Lung (tissue), 11 donors: ENCODE measurements at regions not wholly inside any gene's neighbourhood (a gene's known extent, or its start where the extent isn't known, plus 50 kb on each side); places are given as distances from the start of the nearest gene placed in this dataset.

Source experiments
- ATAC-seq: fragments of 200-7000 bp; cut with Tn5 transposase; one replicate; pipeline ENCODE4 v1.9.1; 2020; ENCODE audit warnings: moderate number of reproducible peaks; ENCODE audit not compliant: insufficient read depth, low FRiP score
- DNase-seq, 3 donors: peaks; one replicate each; pipeline ENCODE4 v3.0.0-alpha.2; 2013 to 2017
- H3K27ac ChIP-seq, 2 donors: one replicate each; pipeline ENCODE4 v1.5.1; 2013; ENCODE audit warnings: mild to moderate bottlenecking in 2 of 2, moderate library complexity in 2 of 2, control low read depth in 1 of 2, inconsistent platforms in 1 of 2, low read depth in 1 of 2, low read length in 1 of 2
- H3K27me3 ChIP-seq, 3 donors: one replicate each; pipeline ENCODE4 v1.5.1; 2013; ENCODE audit warnings: low read length in 2 of 3; ENCODE audit not compliant: control insufficient read depth in 3 of 3, insufficient read depth in 3 of 3
- H3K36me3 ChIP-seq, 4 donors: one replicate each; pipeline ENCODE4 v1.5.1; 2013; ENCODE audit warnings: low read length in 4 of 4, mild to moderate bottlenecking in 1 of 4, moderate library complexity in 1 of 4; ENCODE audit not compliant: control insufficient read depth in 4 of 4, insufficient read depth in 4 of 4
- H3K4me1 ChIP-seq, 5 donors: one replicate each; pipeline ENCODE4 v1.5.1; 2013; ENCODE audit warnings: low read length in 5 of 5, mild to moderate bottlenecking in 2 of 5, moderate library complexity in 1 of 5; ENCODE audit not compliant: control insufficient read depth in 5 of 5, insufficient read depth in 5 of 5
- H3K4me3 ChIP-seq: one replicate; pipeline ENCODE4 v1.5.1; 2013; ENCODE audit warnings: mild to moderate bottlenecking, control low read depth, moderate library complexity
- H3K9ac ChIP-seq, 2 donors: one replicate each; pipeline ENCODE4 v1.5.1; 2013; ENCODE audit warnings: low read length in 2 of 2, control low read depth in 1 of 2; ENCODE audit not compliant: insufficient read depth in 1 of 2
- H3K9me3 ChIP-seq, 4 donors: one replicate each; pipeline ENCODE4 v1.5.1; 2013; ENCODE audit warnings: low read length in 3 of 4, mild to moderate bottlenecking in 1 of 4, moderate library complexity in 1 of 4; ENCODE audit not compliant: control insufficient read depth in 4 of 4, insufficient read depth in 3 of 4
- WGBS, 2 donors: extraction: QIAGEN DNeasy Blood & Tissue Kit; methylation state at CpG; one replicate each; pipeline ENCODE4 v1.1.7; 2013; 5-methylcytosine and 5-hydroxymethylcytosine counted together
- TF ChIP-seq, protein P1 (sequence below): IDR thresholded peaks from 2 replicates; pipeline ENCODE4 v1.5.1; 2012; ENCODE audit warnings: mild to moderate bottlenecking; ENCODE audit errors: control extremely low read depth, extremely low read depth
- donor health status: control.
- donor health status: control.
- donor health status: Bipolar disorder and iron deficiency.
- donor health status: healthy.
- donor health status: DM: yes; HTN: yes; CAD: no.

DNA sequence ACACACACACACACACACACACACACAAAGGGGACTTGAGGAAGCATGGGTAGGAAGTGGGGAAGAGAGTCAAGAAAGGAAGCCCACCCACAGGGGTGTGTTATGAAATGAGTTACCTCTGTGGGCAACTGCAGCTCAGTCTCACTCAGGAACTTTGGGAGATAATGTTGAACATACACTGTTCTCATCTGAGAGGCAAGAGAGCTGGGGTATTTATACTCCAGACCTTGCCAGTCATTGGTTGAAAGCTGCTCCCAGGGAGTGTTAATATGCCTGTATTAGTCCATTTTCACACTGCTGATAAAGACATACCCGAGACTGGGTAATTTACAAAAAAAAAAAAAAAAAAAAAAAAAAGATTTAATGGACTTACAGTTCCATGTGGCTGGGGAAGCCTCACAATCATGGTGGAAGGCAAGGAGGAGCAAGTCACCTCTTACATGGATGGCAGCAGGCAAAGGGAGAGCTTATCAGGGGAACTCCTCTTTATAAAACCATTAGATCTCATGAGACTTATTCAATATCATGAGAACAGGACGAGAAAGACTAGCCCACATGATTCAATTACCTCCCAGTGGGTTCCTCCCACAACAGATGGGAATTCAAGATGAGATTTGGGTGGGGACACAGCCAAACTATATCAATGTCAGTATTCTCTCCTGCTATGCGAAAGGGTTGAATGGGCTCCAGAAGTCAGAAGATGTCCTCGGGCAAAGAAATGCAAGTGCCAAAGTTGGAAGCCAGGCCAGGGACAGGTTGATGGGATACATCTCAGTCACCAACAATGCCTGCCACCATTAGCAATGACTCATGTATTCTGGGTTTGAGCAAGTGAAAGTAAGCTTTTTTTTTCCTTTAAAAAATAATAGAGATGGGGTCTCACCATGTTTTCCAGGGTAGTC lies 270.5 kb downstream of the MRTFB start:
- DNase-seq: no peak
- H3K27me3 ChIP-seq: no peaks in the 10 kb centered on the region
- WGBS, 2 donors: 88 to 93% methylated on average over 4 of the region's 4 CpGs
- H3K36me3 ChIP-seq: no peaks in the 10 kb centered on the region
- H3K9me3 ChIP-seq: peaks cover 0 to 8% (median 4%) of the 10 kb centered on the region in 4 donors
- H3K9ac ChIP-seq: no peak overlapping the region
- no peak for ATAC-seq
- H3K4me3 ChIP-seq: no peak overlapping the region
- TF ChIP-seq, protein P1, sequence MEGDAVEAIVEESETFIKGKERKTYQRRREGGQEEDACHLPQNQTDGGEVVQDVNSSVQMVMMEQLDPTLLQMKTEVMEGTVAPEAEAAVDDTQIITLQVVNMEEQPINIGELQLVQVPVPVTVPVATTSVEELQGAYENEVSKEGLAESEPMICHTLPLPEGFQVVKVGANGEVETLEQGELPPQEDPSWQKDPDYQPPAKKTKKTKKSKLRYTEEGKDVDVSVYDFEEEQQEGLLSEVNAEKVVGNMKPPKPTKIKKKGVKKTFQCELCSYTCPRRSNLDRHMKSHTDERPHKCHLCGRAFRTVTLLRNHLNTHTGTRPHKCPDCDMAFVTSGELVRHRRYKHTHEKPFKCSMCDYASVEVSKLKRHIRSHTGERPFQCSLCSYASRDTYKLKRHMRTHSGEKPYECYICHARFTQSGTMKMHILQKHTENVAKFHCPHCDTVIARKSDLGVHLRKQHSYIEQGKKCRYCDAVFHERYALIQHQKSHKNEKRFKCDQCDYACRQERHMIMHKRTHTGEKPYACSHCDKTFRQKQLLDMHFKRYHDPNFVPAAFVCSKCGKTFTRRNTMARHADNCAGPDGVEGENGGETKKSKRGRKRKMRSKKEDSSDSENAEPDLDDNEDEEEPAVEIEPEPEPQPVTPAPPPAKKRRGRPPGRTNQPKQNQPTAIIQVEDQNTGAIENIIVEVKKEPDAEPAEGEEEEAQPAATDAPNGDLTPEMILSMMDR: no peak
- peaks cover 0 to 6% (median 0%) of the 10 kb centered on the region in 5 donors for H3K4me1 ChIP-seq
- H3K27ac ChIP-seq: no peak overlapping the region

DNA sequence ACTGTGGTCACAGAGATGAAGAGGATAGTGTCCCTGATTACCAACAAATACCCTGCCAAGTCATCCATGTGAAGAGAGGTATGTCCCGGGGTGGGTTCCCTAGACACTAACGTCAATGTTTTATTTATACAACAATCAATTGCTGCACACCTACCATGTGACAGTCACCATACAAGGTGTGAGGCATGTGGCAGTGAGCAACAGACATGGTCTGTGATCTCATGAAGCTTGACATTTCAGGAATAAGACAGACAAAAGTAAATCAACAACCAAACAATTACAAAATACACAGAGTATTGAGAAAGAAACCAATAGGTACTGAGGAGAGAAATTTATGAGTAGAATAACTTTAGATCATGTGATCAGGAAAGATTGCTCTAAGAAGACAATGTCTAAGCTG lies 268.6 kb downstream of the MRTFB start:
- Histone ChIP-seq H3K36me3 (no peaks in the 10 kb centered on the region), H3K4me1 (peaks cover 0 to 6% (median 0%) of the 10 kb centered on the region in 5 donors), H3K4me3 (no peak overlapping the region), H3K9ac (no peak overlapping the region), H3K27ac (no peak overlapping the region), H3K9me3 (peaks cover 0 to 2% (median 0%) of the 10 kb centered on the region in 4 donors), H3K27me3 (peaks cover 0 to 2% (median 0%) of the 10 kb centered on the region in 3 donors)
- ATAC-seq (no peak), DNase-seq (no peak)
- TF ChIP-seq, protein P1: no peak
- 81 to 89% methylated on average over 2 of the region's 2 CpGs for WGBS, 2 donors

- H3K4me1 ChIP-seq: peaks cover 0 to 6% (median 0%) of the 10 kb centered on the region in 5 donors
- TF ChIP-seq, protein P1: no peak
- H3K36me3 ChIP-seq: no peaks in the 10 kb centered on the region
- ATAC-seq (no peak), DNase-seq (no peak)
- no peak overlapping the region for H3K4me3 ChIP-seq
- H3K9me3 ChIP-seq: peaks cover 0 to 2% (median 0%) of the 10 kb centered on the region in 4 donors
- H3K9ac ChIP-seq: no peak overlapping the region
- WGBS, 2 donors: 61 to 68% methylated on average over 4 of the region's 4 CpGs
- H3K27me3 ChIP-seq: peaks cover 0 to 2% (median 0%) of the 10 kb centered on the region in 3 donors
- H3K27ac ChIP-seq: no peak overlapping the region
Observed at GRCh38 chr16:14338969-14339368, 267.9 kb downstream of the MRTFB start.
